ENCODE measurements at regions not wholly inside any gene's neighbourhood (a gene's known extent, or its start where the extent isn't known, plus 50 kb on each side); places are given as distances from the start of the nearest gene placed in this dataset.

GRCh38 chr3:64351713-64352638 lies 126.7 kb upstream of the PRICKLE2 start (continued):
- no peak for TF ChIP-seq ZNF512B (CRISPR knock-in tag; IDR thresholded peaks at IDR 0.05; ENCODE audit: borderline replicate concordance)
- TF ChIP-seq HINFP (CRISPR knock-in tag; IDR thresholded peaks at IDR 0.05; ENCODE audit: low read depth), result no peak
- TF ChIP-seq, protein P1, sequence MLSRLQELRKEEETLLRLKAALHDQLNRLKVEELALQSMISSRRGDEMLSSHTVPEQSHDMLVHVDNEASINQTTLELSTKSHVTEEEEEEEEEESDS (CRISPR knock-in tag; IDR thresholded peaks at IDR 0.05; ENCODE audit: borderline replicate concordance), result no peak
- no peak for TF ChIP-seq SMC3 (IDR thresholded peaks at IDR 0.05; ENCODE audit: low read length)
- TF ChIP-seq ZNF670 (CRISPR knock-in tag; IDR thresholded peaks at IDR 0.05; ENCODE audit: borderline replicate concordance), result no peak
- no peak for TF ChIP-seq RNF2 (conservative IDR thresholded peaks at IDR 0.05; ENCODE audit: low read depth)
- no peak for TF ChIP-seq YEATS2 (CRISPR knock-in tag; IDR thresholded peaks at IDR 0.05; ENCODE audit: borderline replicate concordance)
- no peak for TF ChIP-seq NCOA1 (CRISPR knock-in tag; IDR thresholded peaks at IDR 0.05)
- no peak for TF ChIP-seq ZNF773 (CRISPR knock-in tag; IDR thresholded peaks at IDR 0.05; ENCODE audit: borderline replicate concordance)
- TF ChIP-seq ZNF598 (CRISPR knock-in tag; IDR thresholded peaks at IDR 0.05; ENCODE audit: borderline replicate concordance), result no peak
- no peak for TF ChIP-seq CERS6 (CRISPR knock-in tag; IDR thresholded peaks at IDR 0.05)
- TF ChIP-seq, protein P2, sequence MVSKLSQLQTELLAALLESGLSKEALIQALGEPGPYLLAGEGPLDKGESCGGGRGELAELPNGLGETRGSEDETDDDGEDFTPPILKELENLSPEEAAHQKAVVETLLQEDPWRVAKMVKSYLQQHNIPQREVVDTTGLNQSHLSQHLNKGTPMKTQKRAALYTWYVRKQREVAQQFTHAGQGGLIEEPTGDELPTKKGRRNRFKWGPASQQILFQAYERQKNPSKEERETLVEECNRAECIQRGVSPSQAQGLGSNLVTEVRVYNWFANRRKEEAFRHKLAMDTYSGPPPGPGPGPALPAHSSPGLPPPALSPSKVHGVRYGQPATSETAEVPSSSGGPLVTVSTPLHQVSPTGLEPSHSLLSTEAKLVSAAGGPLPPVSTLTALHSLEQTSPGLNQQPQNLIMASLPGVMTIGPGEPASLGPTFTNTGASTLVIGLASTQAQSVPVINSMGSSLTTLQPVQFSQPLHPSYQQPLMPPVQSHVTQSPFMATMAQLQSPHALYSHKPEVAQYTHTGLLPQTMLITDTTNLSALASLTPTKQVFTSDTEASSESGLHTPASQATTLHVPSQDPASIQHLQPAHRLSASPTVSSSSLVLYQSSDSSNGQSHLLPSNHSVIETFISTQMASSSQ (IDR thresholded peaks at IDR 0.05; ENCODE audit: low read depth), result no peak
- TF ChIP-seq, protein P2 (CRISPR knock-in tag; IDR thresholded peaks at IDR 0.05; ENCODE audit: borderline replicate concordance), result no peak

All from HepG2 (cell line).